Skeletal muscle tissue (tissue), 3 donors: ENCODE measurements at regions not wholly inside any gene's neighbourhood (a gene's known extent, or its start where the extent isn't known, plus 50 kb on each side); places are given as distances from the start of the nearest gene placed in this dataset.
"Not testable (repeated sequence)": the region's sequence is repeated elsewhere in the genome, so short reads cannot be mapped to it uniquely, and the experiment has no call there.

ENCODE experiments used
- H3K27ac ChIP-seq: one replicate; pipeline ENCODE4 v1.7.0; 2013; ENCODE audit warnings: mild to moderate bottlenecking, low read depth, low read length, inconsistent platforms
- H3K27me3 ChIP-seq, 3 donors: one replicate each; pipeline ENCODE4 v1.7.0; 2013; ENCODE audit warnings: low read length in 3 of 3; ENCODE audit not compliant: control insufficient read depth in 3 of 3, insufficient read depth in 3 of 3
- H3K36me3 ChIP-seq, 3 donors: one replicate each; pipeline ENCODE4 v1.7.0; 2013; ENCODE audit warnings: low read length in 3 of 3; ENCODE audit not compliant: control insufficient read depth in 3 of 3, insufficient read depth in 3 of 3
- H3K4me1 ChIP-seq, 3 donors: one replicate each; pipeline ENCODE4 v1.7.0; 2013; ENCODE audit warnings: low read length in 3 of 3, mild to moderate bottlenecking in 3 of 3; ENCODE audit not compliant: control insufficient read depth in 3 of 3, insufficient read depth in 3 of 3
- H3K4me3 ChIP-seq, 3 donors: one replicate each; pipeline ENCODE4 v1.7.0; 2013; ENCODE audit warnings: low read length in 3 of 3
- H3K9ac ChIP-seq, 3 donors: one replicate each; pipeline ENCODE4 v1.7.0; 2013; ENCODE audit warnings: low read length in 3 of 3, mild to moderate bottlenecking in 3 of 3, moderate library complexity in 2 of 3, low read depth in 1 of 3
- H3K9me3 ChIP-seq, 3 donors: one replicate each; pipeline ENCODE4 v1.7.0; 2013; ENCODE audit warnings: low read length in 3 of 3; ENCODE audit not compliant: control insufficient read depth in 3 of 3
- donor health status: Osteomylitis.

DNA sequence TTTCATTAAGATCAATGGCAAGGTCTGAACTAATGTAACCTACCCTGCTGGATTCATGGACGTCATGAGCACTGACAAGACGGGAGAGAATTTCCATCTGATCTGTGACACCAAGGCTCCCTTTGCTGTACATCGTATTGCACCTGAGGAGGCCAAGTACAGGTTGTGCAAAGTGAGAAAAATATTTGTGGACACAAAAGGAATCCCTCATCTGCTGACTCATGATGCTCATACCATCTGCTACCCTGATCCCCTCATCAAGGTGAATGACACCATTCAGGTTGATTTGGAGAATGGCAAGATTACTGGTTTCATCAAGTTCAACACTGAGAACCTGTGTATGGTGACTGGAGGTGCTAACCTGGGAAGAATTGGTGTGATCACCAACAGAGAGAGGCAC lies 82.3 kb upstream of the NDUFV2 start:
- Histone ChIP-seq H3K9me3 (no peaks in the 10 kb centered on the region), H3K27ac (no peak overlapping the region), H3K27me3 (no peaks in the 10 kb centered on the region), H3K9ac (no peak overlapping the region), H3K4me1 (peaks cover 15% of the 10 kb centered on the region in 3 donors), H3K36me3 (no peaks in the 10 kb centered on the region), H3K4me3 (no peak overlapping the region)

DNA sequence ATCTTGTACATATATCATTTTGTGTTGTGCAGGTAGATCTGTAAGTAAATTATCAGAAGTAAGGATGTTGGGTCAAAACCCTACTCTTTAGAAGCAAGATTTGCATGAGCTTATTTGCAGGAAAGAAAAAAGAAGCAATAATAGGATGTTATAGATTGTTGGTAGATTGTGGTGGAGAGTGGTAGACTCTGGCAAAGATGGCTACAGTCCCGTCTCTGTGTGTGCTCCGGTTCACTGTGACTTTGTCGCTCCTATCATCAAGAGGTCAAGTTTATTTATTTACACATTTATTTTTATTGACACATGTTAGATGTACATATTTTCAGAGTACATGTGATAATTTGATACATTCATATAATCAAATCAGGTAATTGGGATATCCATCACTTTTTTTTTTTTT lies 81.0 kb upstream of the NDUFV2 start:
- Histone ChIP-seq H3K27ac (no peak overlapping the region), H3K4me3 (no peak overlapping the region), H3K9me3 (no peaks in the 10 kb centered on the region), H3K4me1 (peaks cover 13 to 15% (median 15%) of the 10 kb centered on the region in 3 donors), H3K27me3 (no peaks in the 10 kb centered on the region), H3K9ac (no peak overlapping the region), H3K36me3 (no peaks in the 10 kb centered on the region)

DNA sequence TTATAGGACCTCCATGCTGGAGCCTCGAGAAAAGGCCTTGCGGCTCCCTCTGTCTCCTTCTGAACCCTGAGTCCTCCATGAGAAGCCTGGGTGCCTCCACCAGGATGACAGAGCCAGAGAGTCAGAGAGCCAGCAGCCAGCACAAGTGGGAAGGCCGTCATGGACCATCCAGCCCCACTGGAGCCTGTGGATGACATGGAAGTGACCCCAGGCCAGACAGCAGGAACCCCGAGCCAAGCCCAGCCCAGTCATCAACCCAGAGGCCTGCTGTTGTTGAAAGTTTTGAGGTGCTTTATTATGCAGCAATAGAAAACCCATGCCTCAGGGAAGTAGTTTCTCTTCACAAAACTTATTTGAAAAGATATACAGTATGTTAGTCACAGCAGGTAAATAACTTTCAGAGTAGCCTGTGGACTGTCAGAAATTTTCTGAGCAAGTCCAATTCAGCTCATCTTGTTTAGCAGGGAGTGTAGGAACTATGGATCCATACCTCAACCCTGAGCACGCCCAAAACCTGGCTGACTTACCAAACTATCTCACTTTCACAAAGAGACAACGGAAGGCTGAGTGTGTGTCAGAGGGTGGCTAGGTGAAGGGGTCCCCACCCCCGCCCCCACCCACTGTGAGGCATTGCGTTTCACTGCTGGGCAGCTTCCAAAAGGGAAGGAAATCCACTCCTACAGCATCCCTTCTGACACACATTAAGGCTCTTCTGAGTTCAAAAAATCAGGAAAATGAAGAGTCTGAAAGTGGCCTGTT lies 79.9 kb upstream of the NDUFV2 start:
- peaks cover 3 to 4% (median 3%) of the 10 kb centered on the region in 3 donors for H3K4me1 ChIP-seq
- no peaks in the 10 kb centered on the region for H3K36me3 ChIP-seq
- H3K27me3 ChIP-seq: no peaks in the 10 kb centered on the region
- no peak overlapping the region for H3K27ac ChIP-seq
- no peak overlapping the region for H3K9ac ChIP-seq
- H3K4me3 ChIP-seq: no peak overlapping the region
- no peaks in the 10 kb centered on the region for H3K9me3 ChIP-seq

DNA sequence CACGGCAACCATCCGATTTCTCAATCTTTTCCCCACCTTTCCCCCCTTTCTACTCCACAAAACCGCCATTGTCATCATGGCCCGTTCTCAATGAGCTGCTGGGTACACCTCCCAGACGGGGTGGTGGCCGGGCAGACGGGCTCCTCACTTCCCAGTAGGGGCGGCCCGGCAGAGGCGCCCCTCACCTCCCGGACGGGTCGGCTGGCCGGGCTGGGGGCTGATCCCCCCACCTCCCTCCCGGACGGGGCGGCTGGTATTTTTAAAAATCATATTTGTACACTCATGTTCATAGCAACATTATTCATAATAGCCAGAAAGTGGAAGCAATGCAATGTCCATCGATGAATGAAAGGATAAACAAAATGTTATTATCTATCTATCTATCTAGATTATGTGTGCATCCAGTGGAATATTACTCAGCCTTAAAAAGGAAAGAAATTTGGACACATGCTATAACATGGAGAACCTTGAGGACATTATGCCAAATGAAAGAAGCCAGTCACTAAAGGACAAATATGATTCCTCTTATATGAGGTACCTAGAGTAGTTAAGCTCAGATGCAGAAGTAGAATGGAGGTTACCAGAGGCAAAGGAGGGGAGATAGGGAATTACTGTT lies 78.4 kb upstream of the NDUFV2 start:
- not testable (repeated sequence) for H3K27ac ChIP-seq, H3K36me3 ChIP-seq, H3K9me3 ChIP-seq, H3K4me1 ChIP-seq, H3K4me3 ChIP-seq, H3K27me3 ChIP-seq, H3K9ac ChIP-seq

DNA sequence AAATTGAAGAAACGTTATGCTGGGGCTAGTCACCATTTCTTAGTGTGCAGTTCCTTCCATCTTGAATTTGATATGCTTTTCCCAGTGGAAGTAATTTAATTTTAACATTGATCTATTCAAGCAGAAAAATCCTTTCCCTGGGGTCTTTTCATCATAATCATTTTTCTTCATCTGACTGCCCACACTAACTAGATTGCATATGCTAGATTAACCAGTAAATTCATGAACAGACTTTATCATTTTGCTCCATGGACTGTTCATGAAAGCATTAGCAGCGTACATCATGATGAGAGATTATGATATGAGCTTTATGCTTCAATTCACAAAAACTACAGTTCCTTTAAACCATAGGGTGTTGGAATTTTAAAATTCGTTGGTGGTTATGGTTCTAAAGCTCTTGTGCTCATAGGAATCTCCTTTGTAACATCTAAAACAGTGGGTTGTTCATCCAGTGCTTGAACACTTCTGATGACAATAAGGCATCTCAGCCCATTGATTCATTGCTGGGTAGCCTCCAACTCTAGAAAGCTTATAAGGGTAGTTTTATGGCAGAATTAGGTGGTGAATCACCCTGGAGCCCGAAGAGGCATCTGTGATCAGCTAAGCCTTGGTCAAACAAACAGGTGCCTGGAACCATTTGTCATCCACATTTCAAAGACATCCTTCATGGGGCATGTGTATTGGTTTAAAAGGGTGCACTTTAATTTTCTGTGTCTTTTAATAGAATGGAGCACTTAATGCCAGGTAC lies 77.2 kb upstream of the NDUFV2 start:
- no peak overlapping the region for H3K4me3 ChIP-seq
- H3K27ac ChIP-seq: no peak overlapping the region
- no peaks in the 10 kb centered on the region for H3K4me1 ChIP-seq
- H3K36me3 ChIP-seq: no peaks in the 10 kb centered on the region
- H3K9ac ChIP-seq: no peak overlapping the region
- H3K27me3 ChIP-seq: no peaks in the 10 kb centered on the region
- H3K9me3 ChIP-seq: no peaks in the 10 kb centered on the region

DNA sequence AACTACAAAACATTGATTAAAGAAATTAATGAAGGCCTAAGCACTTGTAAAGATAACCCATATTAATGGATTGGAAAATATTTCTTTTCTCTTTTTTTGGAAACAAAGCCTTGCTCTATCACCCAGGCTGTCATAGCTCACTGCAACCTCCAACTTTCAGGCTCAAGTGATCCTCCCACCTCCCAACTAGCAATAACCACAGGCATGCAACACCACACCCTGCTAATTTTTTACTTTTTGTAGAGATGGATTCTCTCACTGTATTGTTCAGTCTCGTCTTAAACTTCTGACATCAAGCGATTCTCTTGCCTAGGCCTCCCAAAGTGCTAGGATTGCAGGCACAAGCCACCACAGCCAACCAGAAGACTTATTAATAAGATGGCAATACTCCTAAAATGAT lies 73.4 kb upstream of the NDUFV2 start:
- Histone ChIP-seq H3K9ac (no peak overlapping the region), H3K9me3 (no peaks in the 10 kb centered on the region), H3K27ac (no peak overlapping the region), H3K4me1 (no peaks in the 10 kb centered on the region), H3K27me3 (no peaks in the 10 kb centered on the region), H3K4me3 (no peak overlapping the region), H3K36me3 (no peaks in the 10 kb centered on the region)

- H3K4me1 ChIP-seq: no peaks in the 10 kb centered on the region
- no peaks in the 10 kb centered on the region for H3K9me3 ChIP-seq
- no peaks in the 10 kb centered on the region for H3K27me3 ChIP-seq
- no peak overlapping the region for H3K9ac ChIP-seq
- no peak overlapping the region for H3K4me3 ChIP-seq
- H3K27ac ChIP-seq: no peak overlapping the region
- no peaks in the 10 kb centered on the region for H3K36me3 ChIP-seq
These were observed 70.0 kb upstream of the NDUFV2 start for GRCh38 chr18:9032519-9032918.

GRCh38 chr18:9038277-9038871 lies 64.1 kb upstream of the NDUFV2 start:
- H3K9me3 ChIP-seq: no peaks in the 10 kb centered on the region
- no peaks in the 10 kb centered on the region for H3K4me1 ChIP-seq
- no peak overlapping the region for H3K9ac ChIP-seq
- no peak overlapping the region for H3K4me3 ChIP-seq
- no peaks in the 10 kb centered on the region for H3K36me3 ChIP-seq
- no peak overlapping the region for H3K27ac ChIP-seq
- H3K27me3 ChIP-seq: no peaks in the 10 kb centered on the region

DNA sequence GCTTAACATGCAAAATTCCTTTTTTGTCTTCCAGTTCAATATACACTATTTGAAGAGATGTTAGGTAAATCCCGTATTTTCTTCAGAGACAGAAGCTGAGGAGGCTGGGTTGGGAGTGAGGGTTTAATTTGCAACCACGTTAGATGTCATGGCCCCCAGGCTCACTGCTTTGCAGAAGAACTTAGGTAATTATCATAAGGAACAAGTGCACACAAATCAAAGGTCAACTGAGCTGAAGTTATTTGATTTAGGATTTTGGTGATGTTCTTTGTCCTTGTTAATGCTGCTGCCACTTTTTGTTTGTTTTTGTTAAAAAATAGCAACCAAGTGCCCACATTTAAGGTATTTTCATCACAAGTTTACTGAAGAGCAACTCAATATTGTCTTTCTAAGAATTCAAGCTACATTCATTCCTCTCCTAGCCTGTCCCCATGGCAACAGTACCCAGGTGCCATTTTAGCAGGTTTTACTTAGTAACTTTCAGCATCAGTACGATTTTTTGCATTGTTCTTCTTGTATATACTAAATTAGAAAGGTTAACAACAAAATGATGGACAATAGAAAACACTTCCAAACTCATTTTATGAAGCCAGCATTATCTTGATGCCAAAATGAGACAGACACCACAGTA lies 62.9 kb upstream of the NDUFV2 start:
- Histone ChIP-seq H3K27ac (no peak overlapping the region), H3K9ac (no peak overlapping the region), H3K36me3 (no peaks in the 10 kb centered on the region), H3K4me1 (no peaks in the 10 kb centered on the region), H3K4me3 (no peak overlapping the region), H3K27me3 (no peaks in the 10 kb centered on the region), H3K9me3 (no peaks in the 10 kb centered on the region)
